GM10266 (cell line): ENCODE measurements at regions not wholly inside any gene's neighbourhood (a gene's known extent, or its start where the extent isn't known, plus 50 kb on each side); places are given as distances from the start of the nearest gene placed in this dataset.

Experiments used
- DNase-seq: peaks from one replicate; pipeline ENCODE4 v3.0.0; 2012; ENCODE audit errors: extremely low spot score
- CTCF ChIP-seq: IDR thresholded peaks from 2 replicates; pipeline ENCODE4 v1.5.1; 2012; ENCODE audit warnings: mild to moderate bottlenecking, low read depth; ENCODE audit not compliant: control insufficient read depth, insufficient read depth; ENCODE audit errors: missing control alignments

- no peak for DNase-seq
- no peak for TF ChIP-seq CTCF
Observed at GRCh38 chr5:92761585-92761984, 819.4 kb downstream of the NR2F1-AS1 start.

GRCh38 chr5:92760550-92760949 is 820.5 kb downstream of the NR2F1-AS1 start:
- no peak for TF ChIP-seq CTCF
- DNase-seq = no peak

- TF ChIP-seq CTCF = no peak
- no peak for DNase-seq
Observed at GRCh38 chr5:92758552-92758951, 822.5 kb downstream of the NR2F1-AS1 start.

- no peak for TF ChIP-seq CTCF
- DNase-seq = no peak
Observed at GRCh38 chr5:92749943-92750342, 831.1 kb downstream of the NR2F1-AS1 start.

- no peak for TF ChIP-seq CTCF
- DNase-seq = no peak
Observed at GRCh38 chr5:92748072-92748676, 832.8 kb downstream of the NR2F1-AS1 start.

GRCh38 chr5:92741906-92742305 is 839.1 kb downstream of the NR2F1-AS1 start:
- TF ChIP-seq CTCF = no peak
- DNase-seq = no peak

- TF ChIP-seq CTCF = no peak
- no peak for DNase-seq
Observed at GRCh38 chr5:92734211-92734940, 846.6 kb downstream of the NR2F1-AS1 start.
